Hippocampal formation (tissue), 2 donors: ENCODE measurements at regions not wholly inside any gene's neighbourhood (a gene's known extent, or its start where the extent isn't known, plus 50 kb on each side); places are given as distances from the start of the nearest gene placed in this dataset.
"Not testable (repeated sequence)": the region's sequence is repeated elsewhere in the genome, so short reads cannot be mapped to it uniquely, and the experiment has no call there.

Experiments
- DNase-seq, 2 donors: peaks; one replicate each; lab custom pipeline; 2025; lab: John Stamatoyannopoulos, UW

DNA sequence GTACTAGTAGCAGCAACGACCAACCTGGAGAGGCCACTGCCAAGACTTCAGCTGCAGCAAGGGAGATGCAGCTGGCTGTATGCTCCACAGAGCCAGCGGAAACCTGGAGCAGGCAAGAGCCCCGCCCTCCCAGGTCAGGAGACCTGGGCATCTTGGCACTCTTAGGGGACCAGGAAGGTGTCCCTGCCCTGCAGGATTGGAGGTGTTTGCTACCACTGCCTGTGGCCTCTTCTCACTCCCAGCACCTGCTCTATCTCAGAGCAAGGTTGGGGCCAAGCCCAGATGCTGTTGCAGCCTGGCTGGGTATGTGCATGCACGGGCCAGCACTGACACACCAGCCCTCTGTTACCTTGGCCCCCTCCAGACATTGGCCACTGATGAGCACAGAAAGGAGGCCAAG is 1512.8 kb downstream of the REEP3 start:
- DNase-seq: no peak

GRCh38 chr10:65040796-65041195 is 1519.6 kb downstream of the REEP3 start:
- no peak for DNase-seq

- DNase-seq: no peak
Observed at GRCh38 chr10:65041307-65041706, 1520.1 kb downstream of the REEP3 start.

DNA sequence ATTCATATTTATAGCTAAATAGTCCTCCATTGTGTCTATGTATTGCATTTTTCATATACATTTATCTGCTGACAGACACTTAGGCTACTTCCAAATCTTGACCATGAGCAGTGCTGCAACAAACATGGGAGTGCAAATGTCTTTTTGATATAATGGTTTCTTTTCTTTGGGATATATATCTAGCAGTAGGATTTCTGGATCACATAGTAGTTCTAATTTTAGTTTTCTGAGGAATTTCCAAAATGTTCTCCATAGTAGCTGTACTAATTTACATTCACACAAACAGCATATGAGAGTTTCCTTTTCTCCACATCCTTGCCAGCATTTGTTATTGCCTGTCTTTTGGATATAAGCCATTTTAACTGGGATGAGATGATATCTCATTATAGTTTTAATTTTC is 1521.3 kb downstream of the REEP3 start:
- no peak for DNase-seq

DNA sequence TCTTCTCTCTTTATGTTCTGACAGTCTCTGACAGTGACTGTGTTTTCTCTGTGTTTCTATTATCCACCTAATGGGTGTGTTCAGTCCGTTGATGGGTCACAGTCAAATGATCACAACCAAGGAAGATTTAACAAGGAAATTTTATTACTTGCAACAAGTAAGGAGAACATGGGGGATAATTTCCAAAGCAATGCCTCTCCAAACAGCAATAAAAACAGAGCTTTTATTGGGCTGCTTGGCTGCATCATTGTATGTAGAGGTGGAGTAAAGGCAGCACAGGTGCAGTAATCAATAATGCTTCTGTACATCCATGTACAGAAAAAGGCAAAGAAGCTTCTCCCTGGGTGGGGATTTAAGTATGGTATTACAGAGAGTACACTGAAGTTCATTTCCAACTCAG is 1525.6 kb downstream of the REEP3 start:
- no peak for DNase-seq

- DNase-seq: not testable (repeated sequence)
Observed at GRCh38 chr10:65052111-65052510, 1530.9 kb downstream of the REEP3 start.

DNA sequence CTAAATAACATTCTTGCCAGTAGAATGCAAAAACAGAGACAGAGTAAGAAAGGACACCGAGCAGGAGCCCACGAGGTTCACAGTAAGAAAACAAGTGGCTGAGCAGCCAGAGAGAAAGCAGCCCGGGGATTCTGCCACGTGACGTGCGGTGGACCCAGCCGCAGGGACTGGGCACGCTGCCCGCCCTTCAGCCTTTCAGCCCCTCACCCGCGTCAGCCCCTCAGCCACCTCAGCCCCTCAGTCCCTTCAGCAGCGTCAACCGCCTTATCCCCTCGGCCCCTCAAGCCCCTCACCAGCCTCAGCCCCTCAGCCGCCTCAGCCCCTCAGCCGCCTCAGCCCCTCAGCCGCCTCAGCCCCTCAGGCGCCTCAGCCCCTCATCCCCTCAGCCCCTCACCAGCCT is 1532.2 kb downstream of the REEP3 start:
- not testable (repeated sequence) for DNase-seq

- DNase-seq: not testable (repeated sequence)
Observed at GRCh38 chr10:65053831-65054351, 1532.7 kb downstream of the REEP3 start.

- DNase-seq: not testable (repeated sequence)
Observed at GRCh38 chr10:65054701-65055100, 1533.5 kb downstream of the REEP3 start.

- DNase-seq: no peak
Observed at GRCh38 chr10:65065278-65065677, 1544.1 kb downstream of the REEP3 start.

- DNase-seq: no peak
Observed at GRCh38 chr10:65083222-65083621, 1562.0 kb downstream of the REEP3 start.

- DNase-seq: no peak
Observed at GRCh38 chr10:65090991-65091390, 1569.8 kb downstream of the REEP3 start.

DNA sequence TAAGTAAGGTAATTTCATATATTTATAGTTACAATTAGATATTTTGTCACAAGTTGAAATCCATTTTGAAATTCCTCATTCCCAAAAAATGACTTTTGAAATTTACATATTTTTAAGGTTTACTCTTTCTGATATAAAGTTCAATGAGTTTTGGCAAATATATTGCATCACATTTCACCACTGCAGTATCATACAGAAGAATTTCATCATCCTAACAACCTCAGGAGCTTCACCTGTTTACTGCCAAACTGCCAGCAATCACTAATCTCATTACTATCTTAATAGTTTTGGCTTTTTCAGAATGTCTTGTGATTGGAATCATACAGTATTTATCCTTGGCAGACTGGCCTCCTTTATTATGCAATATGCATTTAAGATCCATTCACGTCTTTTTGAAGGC is 1578.9 kb downstream of the REEP3 start:
- no peak for DNase-seq

GRCh38 chr10:65100881-65101280 is 1579.7 kb downstream of the REEP3 start:
- DNase-seq: not testable (repeated sequence)

GRCh38 chr10:65110009-65110408 is 1588.8 kb downstream of the REEP3 start:
- no peak for DNase-seq

- DNase-seq: not testable (repeated sequence)
Observed at GRCh38 chr10:65111059-65111458, 1589.9 kb downstream of the REEP3 start.

DNA sequence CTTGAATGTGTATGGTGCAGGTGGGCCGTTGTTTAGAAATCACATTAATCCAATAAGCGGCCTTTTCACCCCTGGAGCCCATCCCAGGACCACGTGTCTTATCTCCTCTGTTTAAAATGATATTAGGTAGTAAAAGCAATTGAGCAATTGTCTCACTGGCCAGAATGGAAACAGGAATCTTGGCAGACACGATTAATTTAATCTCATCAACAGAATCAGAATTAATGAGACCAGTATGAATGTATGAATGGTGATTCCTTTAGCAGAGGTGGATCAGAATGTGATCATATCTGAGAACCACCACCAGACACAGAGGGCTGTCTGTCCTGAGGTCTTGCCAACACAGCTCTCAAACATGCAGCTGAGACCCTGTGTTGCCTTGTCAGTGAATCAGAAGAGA is 1591.4 kb downstream of the REEP3 start:
- no peak for DNase-seq

- no peak for DNase-seq
Observed at GRCh38 chr10:65123120-65123519, 1601.9 kb downstream of the REEP3 start.

DNA sequence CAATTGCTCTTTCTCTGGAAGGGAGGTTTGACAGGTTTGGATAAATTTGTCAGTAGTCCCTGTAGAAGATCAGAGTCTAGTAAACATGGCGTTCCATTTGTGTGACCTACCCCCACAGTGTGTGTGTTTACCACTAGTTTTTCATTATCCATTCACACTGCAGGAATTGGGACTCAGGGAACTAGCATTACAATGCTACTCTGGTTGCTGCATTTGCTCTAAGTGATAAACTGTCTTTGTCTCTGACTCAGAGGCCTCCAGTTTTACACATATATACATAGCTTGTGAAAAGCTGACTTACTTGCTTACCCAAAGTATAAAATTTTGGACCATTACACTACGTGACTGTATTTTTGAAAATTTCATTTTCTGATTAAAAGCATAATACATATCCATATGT is 1604.0 kb downstream of the REEP3 start:
- DNase-seq: no peak

DNA sequence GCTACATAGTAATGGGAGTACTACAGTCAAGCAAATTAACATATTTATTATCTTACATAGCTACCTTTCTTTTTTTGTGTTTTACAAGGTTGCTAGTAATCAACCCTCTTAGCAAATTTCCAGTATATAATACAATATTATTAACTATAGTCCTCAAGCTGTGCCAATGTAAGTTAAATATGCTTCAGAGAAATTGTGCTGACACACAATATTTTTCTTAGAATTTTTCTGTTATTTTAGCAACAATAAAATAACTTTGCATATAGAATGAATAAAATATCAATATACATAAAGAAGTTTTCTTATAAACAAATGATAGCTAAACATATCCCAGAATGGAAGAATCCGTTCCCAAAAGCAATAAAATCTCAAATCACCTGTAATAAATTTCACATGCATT is 1605.1 kb downstream of the REEP3 start:
- DNase-seq: no peak

DNA sequence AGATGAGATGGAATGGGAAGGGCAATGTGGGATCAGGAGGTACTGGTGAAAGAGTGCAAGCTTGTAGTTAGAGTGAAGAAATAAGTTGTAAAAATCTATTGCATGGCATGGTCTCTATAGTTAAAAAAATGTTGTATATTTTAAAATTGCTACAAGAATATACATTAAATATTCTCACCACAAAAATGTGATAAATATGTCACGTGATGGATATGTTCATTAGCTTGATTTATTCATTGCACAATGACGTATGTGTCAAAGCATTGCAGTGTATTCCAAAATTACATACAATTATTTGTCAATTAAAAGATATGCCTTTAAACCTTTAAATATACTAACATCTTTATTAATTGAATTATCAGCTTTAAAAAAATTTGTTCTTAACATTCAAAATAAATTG is 1607.1 kb downstream of the REEP3 start:
- DNase-seq: no peak

GRCh38 chr10:65130162-65130758 is 1609.1 kb downstream of the REEP3 start:
- no peak for DNase-seq

DNA sequence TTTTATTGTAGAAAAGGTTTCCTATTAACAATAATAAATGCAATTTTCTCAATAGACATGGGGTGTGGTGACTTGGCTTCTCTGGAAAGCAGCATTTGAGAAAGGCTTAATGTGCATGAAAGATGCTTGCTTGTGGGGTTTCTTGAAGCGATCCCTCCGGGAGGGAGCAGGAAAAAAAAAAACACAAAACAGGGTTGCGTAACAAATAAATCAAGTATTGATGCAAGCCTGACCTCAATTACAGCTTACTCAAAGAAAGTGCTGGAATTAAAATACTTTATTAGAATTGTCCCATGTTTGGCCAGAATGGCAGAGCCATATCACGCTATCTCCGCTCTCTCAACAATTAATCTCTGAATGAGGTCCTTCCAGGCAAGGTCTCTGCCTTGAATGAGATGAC is 1612.5 kb downstream of the REEP3 start:
- no peak for DNase-seq

DNA sequence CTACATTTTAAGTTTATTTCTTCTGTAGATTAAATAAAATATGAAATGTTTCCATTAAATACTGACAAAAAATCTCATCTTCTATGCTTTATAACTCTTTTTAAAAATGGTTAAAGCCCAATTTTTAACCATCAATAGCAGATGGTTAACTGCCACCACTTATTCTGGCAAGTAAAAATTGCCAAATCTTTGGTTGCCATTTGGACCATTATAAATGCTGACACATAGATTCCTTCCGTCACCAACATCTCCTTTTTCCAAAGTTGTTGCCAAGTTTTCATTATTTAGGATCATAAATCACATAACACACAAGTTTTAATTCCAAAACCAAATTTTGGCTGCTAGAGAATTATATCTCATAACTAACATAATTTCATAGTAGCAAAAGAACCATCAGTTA is 1614.3 kb downstream of the REEP3 start:
- no peak for DNase-seq
